HG03135 (cell line): ENCODE measurements at regions not wholly inside any gene's neighbourhood (a gene's known extent, or its start where the extent isn't known, plus 50 kb on each side); places are given as distances from the start of the nearest gene placed in this dataset.
A peak's percentile ranks its signal among the peaks of the same experiment; 100 is the strongest.
"Not testable (repeated sequence)": the region's sequence is repeated elsewhere in the genome, so short reads cannot be mapped to it uniquely, and the experiment has no call there.

Source experiments
- ATAC-seq: cut with Tn5 transposase; IDR thresholded peaks from one replicate; pipeline ENCODE4 v1.9.1; 2021; ENCODE audit warnings: mild to moderate bottlenecking, moderate library complexity; ENCODE audit not compliant: unreplicated experiment

DNA sequence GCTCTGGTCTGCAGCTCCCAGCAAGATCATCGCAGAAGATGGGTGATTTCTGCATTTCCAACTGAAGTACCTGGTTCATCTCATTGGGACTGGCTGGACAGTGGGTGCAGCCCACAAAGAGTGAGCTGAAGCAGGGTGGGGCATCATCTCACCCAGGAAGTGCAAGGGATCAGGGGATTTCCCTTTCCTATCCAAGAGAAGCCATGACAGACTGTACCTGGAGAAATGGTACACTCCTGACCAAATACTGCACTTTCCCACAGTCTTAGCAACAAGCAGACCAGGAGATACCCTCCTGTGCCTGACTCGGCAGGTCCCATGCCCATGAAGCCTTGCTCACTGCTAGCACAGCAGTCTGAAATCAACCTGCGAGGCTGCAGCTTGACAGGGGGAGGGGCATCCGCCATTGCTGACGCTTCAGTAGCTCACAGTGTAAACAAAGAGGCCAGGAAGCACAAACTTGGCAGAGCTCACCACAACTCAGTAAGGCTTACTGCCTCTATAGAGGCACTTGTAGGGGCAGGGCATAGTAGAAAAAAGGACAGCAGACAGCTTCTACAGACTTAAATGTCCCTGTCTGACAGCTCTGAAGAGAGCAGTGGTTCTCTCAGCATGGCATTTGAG is 60.5 kb downstream of the AREG start:
- ATAC-seq = not testable (repeated sequence)

DNA sequence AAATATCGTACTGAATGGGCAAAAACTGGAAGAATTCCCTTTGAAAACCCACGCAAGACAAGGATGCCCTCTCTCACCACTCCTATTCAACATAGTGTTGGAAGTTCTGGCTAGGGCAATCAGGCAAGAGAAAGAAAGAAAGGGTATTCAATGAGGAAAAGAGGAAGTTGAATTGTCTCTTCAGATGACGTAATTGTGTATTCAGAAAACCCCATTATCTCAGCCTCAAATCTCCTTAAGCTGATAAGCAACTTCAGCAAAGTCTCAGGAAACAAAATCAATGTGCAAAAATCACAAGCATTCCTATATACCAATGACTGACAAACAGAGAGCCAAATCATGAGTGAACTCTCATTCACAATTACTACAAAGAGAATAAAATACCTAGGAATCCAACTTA is 64.4 kb downstream of the AREG start:
- not testable (repeated sequence) for ATAC-seq

DNA sequence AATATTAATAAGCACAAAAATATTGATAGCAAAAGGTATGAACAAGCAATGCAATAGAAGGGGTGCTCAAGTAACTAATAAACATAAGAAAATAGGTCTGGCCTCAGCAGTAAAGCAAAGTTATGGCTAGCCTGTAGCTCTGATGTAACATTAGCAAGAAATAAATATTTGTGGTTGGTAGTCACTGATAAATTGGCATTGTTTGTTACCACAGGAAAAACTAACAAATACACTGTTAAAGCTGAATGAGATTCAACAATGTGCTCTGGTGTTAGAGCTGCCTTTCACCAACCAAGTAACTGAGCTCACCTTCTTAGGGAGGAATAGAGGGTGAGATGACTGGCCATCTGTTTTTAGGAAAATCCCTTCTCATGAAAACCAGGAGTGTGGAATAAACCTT is 71.4 kb downstream of the AREG start:
- no peak for ATAC-seq

DNA sequence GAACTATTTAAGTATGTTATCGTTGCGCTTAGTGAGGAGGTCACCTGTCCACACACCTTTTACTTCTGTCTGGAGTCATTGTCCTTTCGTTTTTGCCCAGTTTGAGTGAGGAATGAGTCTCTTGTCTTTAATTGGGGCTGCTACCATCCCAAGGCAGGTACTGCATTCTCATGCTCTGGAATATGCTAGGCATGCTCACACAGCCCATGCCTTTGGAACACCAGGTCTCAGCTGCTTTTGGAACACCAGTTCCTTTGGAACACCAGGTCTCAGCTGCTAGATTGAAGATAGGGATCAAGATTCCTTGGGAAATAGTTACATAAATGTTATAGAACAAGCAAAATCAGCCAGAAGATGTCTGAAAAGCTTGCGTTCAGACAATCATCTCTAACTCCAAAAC is 73.1 kb downstream of the AREG start:
- ATAC-seq = no peak

DNA sequence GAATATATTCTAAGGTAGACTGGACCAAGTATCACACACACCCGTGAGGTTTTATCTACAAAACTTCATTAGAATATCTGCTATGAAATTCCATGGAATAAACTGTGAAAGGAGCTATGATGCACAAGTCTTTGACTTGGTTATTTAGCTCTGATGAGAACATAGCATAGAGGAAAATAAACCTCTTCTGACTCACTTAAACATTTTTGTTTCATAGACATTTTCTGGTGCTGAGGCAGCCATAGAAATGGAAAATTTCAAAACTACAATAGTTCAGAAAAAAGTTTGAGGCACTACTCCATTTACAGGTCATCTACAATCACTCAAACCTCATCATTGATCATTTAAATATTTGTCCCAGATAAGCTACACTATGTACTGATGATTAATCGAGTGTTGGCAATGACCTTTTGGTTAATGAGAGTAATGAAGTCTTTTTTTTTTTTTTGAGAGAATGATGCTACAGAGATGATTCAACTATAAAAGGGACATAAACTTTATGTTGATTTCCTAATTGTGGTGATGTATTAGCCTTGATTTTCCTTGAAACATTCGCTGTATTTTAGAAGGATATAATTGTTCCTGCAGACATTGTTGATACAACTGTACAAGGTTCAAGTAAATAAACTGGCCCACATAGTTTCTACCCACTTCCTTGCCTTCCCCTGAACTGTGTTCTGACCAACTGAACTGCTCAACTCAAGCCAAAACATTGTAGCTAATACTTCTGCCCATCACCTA is 77.5 kb downstream of the AREG start:
- ATAC-seq = no peak

DNA sequence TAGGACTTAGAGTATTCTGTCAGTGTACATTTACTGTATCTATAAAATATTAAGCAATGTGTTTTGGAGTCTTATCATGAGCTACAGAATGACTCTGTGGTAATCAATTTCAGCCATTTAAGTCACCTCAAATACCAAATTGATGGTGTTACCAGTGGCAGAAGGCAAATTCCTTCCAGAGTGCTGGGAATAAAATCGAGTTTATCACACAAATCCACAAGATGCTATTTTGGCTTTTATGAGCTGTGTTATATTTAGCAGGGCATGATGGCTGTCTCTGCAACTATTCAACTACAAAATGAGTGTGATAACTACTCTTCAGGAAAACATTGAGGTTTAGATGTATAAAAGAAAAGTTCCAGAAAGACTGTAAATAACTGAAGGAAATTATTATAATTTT is 78.2 kb downstream of the AREG start:
- ATAC-seq = no peak

DNA sequence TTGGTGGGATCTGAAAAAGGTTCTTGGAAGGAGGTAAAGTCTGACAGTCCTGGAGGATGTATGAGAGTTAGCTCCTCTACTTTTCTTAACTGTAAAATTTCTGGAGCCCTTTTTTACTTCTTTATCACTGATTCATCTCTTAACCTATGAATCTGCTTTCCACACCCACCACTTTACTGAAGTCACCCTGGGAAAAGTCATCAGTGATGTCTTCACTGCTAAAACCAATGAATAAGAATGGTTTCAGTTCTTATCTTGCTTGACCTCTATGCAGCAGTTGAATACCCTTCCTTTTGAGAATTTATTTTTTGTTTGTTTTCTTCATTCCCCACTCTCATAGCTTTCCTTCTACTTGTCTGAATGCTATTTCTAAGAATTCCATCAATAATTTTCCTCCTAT is 80.0 kb downstream of the AREG start:
- no peak for ATAC-seq

DNA sequence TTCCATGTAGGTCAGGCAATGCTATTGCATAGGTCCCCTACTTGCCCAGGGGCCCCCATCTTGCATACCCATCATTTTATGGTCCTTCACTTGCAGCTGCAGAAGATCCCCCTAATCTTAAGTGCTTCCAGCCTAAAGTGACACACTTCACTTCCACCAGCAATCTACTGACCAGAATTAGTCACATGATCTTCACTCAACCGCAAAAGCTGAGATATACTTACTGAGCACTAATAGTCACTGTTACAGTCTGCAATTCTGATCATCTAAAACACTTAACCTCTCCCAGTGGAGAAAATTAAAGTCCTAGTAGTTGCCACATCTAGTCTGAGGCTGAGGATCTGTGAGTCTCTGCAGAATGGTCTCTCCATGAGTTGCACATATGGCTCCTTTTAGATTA is 82.1 kb downstream of the AREG start:
- ATAC-seq = no peak

DNA sequence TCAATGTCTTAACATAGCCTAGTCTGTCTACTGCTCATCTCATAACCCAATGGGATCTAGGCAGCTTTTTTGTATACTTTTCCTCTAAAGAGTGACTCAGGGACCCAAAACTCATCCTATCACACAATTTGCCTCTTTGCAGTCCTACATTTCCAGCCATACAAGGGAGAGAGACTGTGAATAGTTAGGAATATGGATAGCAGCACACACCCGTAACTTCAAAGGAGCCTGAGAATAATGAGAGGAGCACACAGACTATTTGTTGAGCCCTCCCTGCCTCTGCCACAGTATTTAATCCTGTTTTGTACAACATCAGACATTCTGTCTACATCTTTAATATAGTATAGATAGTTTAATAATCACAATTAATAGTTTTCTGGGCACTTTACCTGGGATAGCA is 83.2 kb downstream of the AREG start:
- no peak for ATAC-seq

DNA sequence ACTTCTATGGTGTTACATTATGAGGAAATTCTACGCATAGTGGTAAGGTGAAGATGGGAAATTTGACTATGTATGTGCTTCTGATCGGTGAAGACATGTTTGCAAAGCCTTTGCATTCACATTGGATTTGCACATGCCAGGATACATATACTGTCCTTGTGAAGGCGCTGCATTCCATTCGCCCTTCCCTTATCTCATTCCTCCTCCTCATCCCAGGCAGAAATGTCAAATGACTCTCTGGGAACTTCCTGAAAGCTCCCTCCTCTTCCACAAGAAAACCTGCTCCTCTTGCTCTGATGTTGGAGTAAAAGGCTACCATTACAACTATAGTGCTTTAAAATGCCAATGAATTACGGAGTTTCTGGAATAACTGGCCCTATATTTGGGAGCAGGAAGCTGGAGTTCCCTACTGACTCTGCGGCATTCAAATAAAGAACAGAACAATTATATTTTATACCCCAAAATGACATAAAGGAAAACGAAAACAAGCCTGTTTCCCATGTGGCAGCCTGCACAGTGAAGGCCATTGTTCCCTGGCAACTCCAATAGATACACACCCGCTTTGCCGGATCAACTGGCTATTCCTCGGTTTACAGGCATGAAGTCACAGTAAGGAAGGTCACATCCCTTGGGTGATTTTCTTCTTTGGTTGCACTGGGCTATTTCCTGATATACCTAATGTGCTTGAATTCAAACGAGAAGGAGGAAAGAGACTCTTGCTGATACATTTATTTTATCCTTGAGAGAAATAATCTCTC is 84.5 kb downstream of the AREG start:
- no peak for ATAC-seq

DNA sequence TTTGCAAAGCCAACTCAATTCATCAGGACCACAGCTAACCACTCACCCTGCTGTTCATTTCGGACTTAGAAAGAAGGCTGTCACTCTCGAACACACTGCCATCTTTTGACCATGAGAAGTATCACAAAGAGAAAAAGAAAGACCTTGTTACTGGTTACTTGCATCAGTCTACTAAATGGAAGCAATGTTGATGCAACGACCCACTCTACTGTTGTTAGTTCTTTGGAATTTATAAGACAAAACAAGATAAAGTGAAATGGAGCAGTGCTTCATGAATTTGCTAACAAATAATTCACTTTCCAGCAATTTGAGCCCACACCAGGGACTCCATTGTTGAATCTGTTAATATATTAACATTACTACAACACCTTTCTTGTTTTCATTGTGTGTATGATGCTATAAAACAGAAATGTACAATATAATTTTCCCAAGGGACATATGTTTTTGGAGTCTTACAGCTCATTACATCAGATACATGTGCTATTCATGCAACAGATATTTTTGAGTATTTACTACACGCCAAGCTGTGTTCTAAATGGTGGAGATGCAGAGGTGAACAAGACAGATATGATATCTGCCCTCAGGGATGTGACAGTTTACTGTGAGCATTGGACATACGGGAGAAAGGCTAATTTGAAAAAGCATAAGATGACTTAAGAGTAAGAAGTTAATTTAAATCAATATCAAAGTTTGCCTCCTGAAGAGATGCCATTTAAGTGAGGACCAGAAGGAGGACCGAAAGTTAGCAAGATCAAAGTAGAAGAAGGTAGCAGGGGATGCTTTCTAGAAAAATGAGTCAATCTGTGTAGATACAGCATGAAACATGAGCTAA is 87.2 kb downstream of the AREG start:
- peak; percentile 90 for ATAC-seq

DNA sequence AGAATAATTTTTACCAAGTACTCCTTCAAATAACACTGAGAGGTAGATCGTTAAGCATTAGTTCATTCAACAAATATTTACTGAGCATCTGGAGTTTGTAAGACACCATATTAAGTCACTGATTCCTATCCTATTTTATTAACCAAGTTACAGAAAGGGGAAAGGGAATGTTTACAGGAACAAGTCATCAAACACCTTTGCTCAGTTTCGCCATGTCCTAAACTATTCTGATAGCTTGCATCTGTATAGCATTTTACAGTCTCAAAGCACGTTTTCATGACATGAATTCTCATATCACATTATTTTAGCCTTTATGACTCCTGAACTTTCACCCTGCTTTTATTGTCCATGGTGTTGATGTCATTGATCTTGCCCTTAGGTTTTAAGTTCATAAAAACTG is 89.2 kb downstream of the AREG start:
- ATAC-seq = no peak

DNA sequence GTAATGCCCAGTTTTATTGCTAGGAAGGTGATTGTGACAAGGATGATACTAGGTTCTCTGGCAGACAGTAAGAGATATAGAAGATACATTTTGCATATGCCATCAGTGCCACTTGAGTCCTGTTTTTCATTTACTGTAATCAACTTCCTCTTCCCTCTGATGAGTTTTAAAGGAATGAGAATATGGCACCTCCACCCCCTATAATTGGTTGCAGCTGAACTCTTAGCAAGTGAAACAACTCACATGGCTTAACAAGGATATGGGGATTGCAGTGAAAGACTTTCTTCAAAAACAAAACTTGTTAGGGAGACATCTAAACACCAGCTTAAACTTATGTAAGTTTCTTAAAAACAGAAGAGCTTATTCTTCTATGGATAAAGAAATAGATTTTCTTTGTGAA is 90.0 kb downstream of the AREG start:
- ATAC-seq = no peak

DNA sequence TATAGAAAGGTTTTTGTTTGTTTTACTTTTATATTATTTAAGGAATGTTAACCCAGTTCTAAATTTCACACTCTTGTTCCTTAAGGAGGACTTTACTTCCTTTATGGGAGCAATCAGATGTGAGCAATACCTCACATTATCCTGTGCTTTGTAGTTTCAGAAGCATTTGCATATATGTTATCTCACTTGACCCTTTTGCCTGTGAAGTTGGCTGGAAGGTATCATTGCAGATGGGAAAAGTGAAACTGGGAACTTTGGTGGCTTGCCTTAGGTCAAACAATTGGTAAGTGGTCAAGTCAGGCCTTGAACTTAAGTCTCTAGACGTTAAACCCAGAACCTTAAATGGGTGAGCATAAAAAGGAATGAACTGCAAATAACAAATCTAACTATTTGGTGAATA is 90.6 kb downstream of the AREG start:
- ATAC-seq = no peak

DNA sequence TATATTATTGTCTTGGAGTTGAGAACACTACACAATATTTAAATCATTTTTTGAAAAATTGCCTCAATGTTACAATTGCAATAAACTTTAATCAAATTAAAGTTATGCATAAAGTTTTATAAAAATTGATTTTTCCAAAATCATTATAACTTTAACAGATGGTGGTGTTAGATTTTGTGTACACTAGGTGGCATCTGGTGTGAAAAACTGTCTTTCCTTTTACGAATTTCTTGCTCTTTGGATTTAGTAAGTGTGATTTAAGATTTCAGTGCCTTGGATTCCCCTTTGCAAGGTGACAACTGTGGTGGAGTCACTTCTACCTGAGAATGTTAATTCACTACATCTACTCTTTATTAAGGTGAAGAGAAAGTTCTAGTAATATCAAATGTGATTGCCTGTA is 91.6 kb downstream of the AREG start:
- ATAC-seq = no peak

DNA sequence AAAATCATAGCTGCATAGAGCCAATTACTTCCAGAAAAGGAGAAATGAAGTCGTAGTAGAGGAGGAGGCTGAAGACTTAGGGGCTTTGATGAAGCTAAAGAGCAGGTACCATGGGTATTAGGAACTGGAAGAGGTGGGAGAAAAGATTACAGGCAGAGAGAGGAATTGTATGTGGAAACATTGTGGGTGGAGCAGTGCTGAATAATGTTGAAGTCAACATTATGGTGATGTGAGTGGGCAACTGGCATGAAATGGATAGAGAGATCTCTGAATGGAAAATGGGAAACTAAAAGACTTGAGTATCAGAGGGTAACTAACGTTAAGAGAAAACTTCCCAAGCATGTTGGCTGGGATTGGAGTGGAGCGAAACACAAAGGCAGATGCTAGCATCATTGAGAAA is 92.5 kb downstream of the AREG start:
- ATAC-seq = no peak

DNA sequence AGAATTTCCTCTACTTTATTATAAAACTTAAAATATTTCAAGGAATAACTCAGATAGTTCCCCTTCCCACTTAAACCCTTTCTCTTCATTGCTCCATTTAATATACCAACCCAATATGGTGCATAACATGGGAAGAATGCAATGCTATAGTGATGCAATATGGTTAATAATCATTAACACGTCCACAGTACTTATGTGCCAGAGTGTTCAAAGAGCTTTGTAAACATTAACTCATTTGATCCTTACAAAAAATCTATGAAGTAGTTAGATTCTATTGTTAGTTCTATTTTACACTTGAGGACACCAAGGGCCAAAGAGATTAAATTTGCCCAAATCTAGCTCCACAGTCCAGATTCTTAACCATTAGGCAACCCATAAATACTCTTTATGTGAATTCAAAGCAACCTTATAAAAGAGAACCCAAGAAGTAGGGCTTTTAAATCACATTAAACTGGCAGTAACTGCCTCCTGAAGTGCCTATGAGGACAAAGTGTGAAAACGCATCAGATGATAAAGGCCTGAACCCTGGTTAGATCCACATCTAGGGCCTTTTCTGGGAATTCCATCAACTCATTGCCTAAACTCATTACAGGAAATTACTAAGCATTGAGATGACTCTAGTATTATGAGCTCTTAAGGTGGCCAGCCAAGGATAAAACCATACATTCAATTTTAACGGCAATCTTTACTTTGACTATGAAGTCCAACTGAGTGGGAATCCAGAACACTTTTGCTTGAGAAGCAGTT is 94.3 kb downstream of the AREG start:
- peak; percentile 41 for ATAC-seq

DNA sequence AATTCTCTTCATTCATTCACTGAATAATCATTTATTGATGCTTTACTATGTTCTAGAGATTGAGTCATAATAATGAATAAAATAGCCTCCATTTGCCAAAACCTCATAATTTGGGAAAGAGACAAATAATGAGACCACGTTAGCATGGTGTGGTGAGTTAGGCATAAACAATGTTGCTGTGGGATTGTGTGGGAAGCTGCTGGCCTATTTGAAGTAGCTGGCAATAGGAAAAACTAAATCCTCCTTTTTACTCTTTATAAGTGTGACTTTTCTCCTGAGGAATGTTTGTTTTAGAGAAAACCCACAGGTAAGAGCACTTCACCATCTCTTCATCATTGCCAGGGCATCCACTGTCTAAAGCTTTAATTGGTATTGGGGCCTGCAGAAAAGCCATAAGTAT is 95.3 kb downstream of the AREG start:
- no peak for ATAC-seq

DNA sequence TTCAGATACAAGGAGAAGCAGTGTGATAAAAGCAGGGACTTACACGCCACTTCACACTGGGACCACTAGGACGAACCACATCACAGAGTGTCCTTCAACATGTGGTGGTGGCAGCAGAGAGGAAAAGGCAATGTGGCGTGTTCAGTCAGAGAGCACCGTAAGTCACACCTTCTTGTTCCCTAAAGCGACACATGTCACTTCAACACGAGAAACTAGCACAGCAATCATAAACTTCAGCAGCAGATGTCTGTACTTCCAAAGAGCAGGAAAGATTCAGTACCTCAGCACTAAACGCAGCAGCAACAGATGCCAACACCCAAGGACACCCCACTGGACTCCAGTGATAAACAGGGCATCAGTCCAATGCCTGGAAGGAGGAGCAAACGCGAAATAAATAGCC is 96.7 kb downstream of the AREG start:
- ATAC-seq = no peak

DNA sequence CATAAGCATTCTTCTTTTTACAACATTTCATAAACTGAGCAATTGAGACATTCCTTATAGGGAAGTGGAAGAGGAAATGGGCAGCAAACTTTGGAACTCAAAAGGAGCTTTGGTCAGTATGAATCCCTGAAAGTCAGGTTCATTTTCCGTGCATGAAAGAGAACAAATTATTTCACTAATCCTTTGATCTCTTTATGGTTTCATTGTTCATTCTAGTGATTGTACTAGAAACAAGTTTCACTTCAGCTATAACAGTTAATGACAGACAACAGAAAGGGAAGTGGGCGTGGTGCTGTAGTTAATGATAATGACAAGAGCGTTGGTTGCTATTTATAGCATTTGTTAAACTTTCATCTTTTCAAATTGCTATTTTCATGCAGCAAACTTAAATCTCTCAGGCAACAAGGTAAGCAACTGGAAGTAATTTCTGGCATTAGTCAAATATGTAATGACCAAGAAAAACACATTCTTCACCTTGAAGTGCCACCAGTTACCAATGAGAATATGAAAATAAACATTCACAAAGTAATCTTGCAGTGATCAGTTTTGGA is 98.4 kb downstream of the AREG start:
- ATAC-seq = peak; percentile 93
